Muscle layer of duodenum (tissue), 2 donors: ENCODE measurements at regions not wholly inside any gene's neighbourhood (a gene's known extent, or its start where the extent isn't known, plus 50 kb on each side); places are given as distances from the start of the nearest gene placed in this dataset.

Experiments
- H3K27ac ChIP-seq: one replicate; pipeline ENCODE4 v1.7.0; 2013; ENCODE audit warnings: mild to moderate bottlenecking, low read length
- H3K27me3 ChIP-seq: one replicate; pipeline ENCODE4 v1.7.0; 2013; ENCODE audit warnings: low read depth, mild to moderate bottlenecking, control low read depth, low read length
- H3K36me3 ChIP-seq, 2 donors: one replicate each; pipeline ENCODE4 v1.7.0; 2013; ENCODE audit warnings: low read length in 2 of 2, control low read depth in 1 of 2, mild to moderate bottlenecking in 1 of 2; ENCODE audit not compliant: insufficient read depth in 2 of 2, control insufficient read depth in 1 of 2
- H3K4me1 ChIP-seq, 2 donors: one replicate each; pipeline ENCODE4 v1.7.0; 2013; ENCODE audit warnings: low read length in 2 of 2, mild to moderate bottlenecking in 2 of 2, control low read depth in 1 of 2, moderate library complexity in 1 of 2; ENCODE audit not compliant: insufficient read depth in 2 of 2, control insufficient read depth in 1 of 2
- H3K4me3 ChIP-seq, 2 donors: one replicate each; pipeline ENCODE4 v1.7.0; 2013; ENCODE audit warnings: low read length in 2 of 2, low read depth in 1 of 2, mild to moderate bottlenecking in 1 of 2
- H3K9me3 ChIP-seq, 2 donors: one replicate each; pipeline ENCODE4 v1.7.0; 2013; ENCODE audit warnings: low read length in 2 of 2, control low read depth in 1 of 2, mild to moderate bottlenecking in 1 of 2; ENCODE audit not compliant: control insufficient read depth in 1 of 2
- donor health status: healthy.

GRCh38 chr11:130707217-130707616 lies 209.1 kb downstream of the SNX19 start:
- Histone ChIP-seq H3K4me3 (no peak overlapping the region), H3K9me3 (no peaks in the 10 kb centered on the region), H3K4me1 (no peaks in the 10 kb centered on the region), H3K36me3 (no peaks in the 10 kb centered on the region), H3K27ac (no peak overlapping the region), H3K27me3 (no peaks in the 10 kb centered on the region)

GRCh38 chr11:130709531-130709930 lies 206.7 kb downstream of the SNX19 start:
- H3K36me3 ChIP-seq: no peaks in the 10 kb centered on the region
- no peaks in the 10 kb centered on the region for H3K27me3 ChIP-seq
- no peaks in the 10 kb centered on the region for H3K4me1 ChIP-seq
- no peak overlapping the region for H3K27ac ChIP-seq
- no peaks in the 10 kb centered on the region for H3K9me3 ChIP-seq
- H3K4me3 ChIP-seq: no peak overlapping the region

- H3K4me1 ChIP-seq: no peaks in the 10 kb centered on the region
- H3K4me3 ChIP-seq: no peak overlapping the region
- H3K27me3 ChIP-seq: no peaks in the 10 kb centered on the region
- H3K27ac ChIP-seq: no peak overlapping the region
- H3K9me3 ChIP-seq: no peaks in the 10 kb centered on the region
- H3K36me3 ChIP-seq: no peaks in the 10 kb centered on the region
Observed at GRCh38 chr11:130710021-130710420, 206.3 kb downstream of the SNX19 start.

GRCh38 chr11:130710497-130711012 lies 205.7 kb downstream of the SNX19 start:
- Histone ChIP-seq H3K4me3 (no peak overlapping the region), H3K27ac (no peak overlapping the region), H3K4me1 (peaks cover 0 to 4% of the 10 kb centered on the region in 2 donors), H3K9me3 (no peaks in the 10 kb centered on the region), H3K36me3 (no peaks in the 10 kb centered on the region), H3K27me3 (no peaks in the 10 kb centered on the region)

- H3K9me3 ChIP-seq: no peaks in the 10 kb centered on the region
- no peaks in the 10 kb centered on the region for H3K36me3 ChIP-seq
- no peak overlapping the region for H3K27ac ChIP-seq
- peaks cover 0 to 4% of the 10 kb centered on the region in 2 donors for H3K4me1 ChIP-seq
- H3K27me3 ChIP-seq: no peaks in the 10 kb centered on the region
- no peak overlapping the region for H3K4me3 ChIP-seq
Observed at GRCh38 chr11:130711193-130711592, 205.1 kb downstream of the SNX19 start.

- no peaks in the 10 kb centered on the region for H3K27me3 ChIP-seq
- no peak overlapping the region for H3K4me3 ChIP-seq
- no peak overlapping the region for H3K27ac ChIP-seq
- H3K36me3 ChIP-seq: no peaks in the 10 kb centered on the region
- H3K4me1 ChIP-seq: peaks cover 0 to 4% of the 10 kb centered on the region in 2 donors
- no peaks in the 10 kb centered on the region for H3K9me3 ChIP-seq
Observed at GRCh38 chr11:130712480-130712879, 203.8 kb downstream of the SNX19 start.

- H3K27ac ChIP-seq: no peak overlapping the region
- H3K4me3 ChIP-seq: no peak overlapping the region
- H3K36me3 ChIP-seq: no peaks in the 10 kb centered on the region
- no peaks in the 10 kb centered on the region for H3K9me3 ChIP-seq
- H3K4me1 ChIP-seq: peaks cover 0 to 4% of the 10 kb centered on the region in 2 donors
- H3K27me3 ChIP-seq: no peaks in the 10 kb centered on the region
Observed at GRCh38 chr11:130715085-130715876, 201.0 kb downstream of the SNX19 start.

GRCh38 chr11:130715877-130716220 lies 200.4 kb downstream of the SNX19 start:
- H3K36me3 ChIP-seq: no peaks in the 10 kb centered on the region
- H3K27me3 ChIP-seq: no peaks in the 10 kb centered on the region
- peaks cover 0 to 4% of the 10 kb centered on the region in 2 donors for H3K4me1 ChIP-seq
- no peaks in the 10 kb centered on the region for H3K9me3 ChIP-seq
- no peak overlapping the region for H3K27ac ChIP-seq
- no peak overlapping the region for H3K4me3 ChIP-seq

- Histone ChIP-seq H3K27me3 (no peaks in the 10 kb centered on the region), H3K4me3 (no peak overlapping the region), H3K9me3 (no peaks in the 10 kb centered on the region), H3K27ac (no peak overlapping the region), H3K4me1 (peaks cover 0 to 4% of the 10 kb centered on the region in 2 donors), H3K36me3 (no peaks in the 10 kb centered on the region)
Observed at GRCh38 chr11:130718120-130718519, 198.2 kb downstream of the SNX19 start.

GRCh38 chr11:130719220-130719915 lies 196.9 kb downstream of the SNX19 start:
- H3K36me3 ChIP-seq: no peaks in the 10 kb centered on the region
- no peak overlapping the region for H3K4me3 ChIP-seq
- no peaks in the 10 kb centered on the region for H3K9me3 ChIP-seq
- no peak overlapping the region for H3K27ac ChIP-seq
- no peaks in the 10 kb centered on the region for H3K27me3 ChIP-seq
- peaks cover 0 to 4% of the 10 kb centered on the region in 2 donors for H3K4me1 ChIP-seq

GRCh38 chr11:130720232-130721022 lies 195.9 kb downstream of the SNX19 start:
- Histone ChIP-seq H3K27ac (no peak overlapping the region), H3K4me1 (peaks cover 0 to under 1% of the 10 kb centered on the region in 2 donors), H3K27me3 (no peaks in the 10 kb centered on the region), H3K36me3 (no peaks in the 10 kb centered on the region), H3K9me3 (no peaks in the 10 kb centered on the region), H3K4me3 (no peak overlapping the region)
